ENCODE measurements at regions not wholly inside any gene's neighbourhood (a gene's known extent, or its start where the extent isn't known, plus 50 kb on each side); places are given as distances from the start of the nearest gene placed in this dataset.

DNA sequence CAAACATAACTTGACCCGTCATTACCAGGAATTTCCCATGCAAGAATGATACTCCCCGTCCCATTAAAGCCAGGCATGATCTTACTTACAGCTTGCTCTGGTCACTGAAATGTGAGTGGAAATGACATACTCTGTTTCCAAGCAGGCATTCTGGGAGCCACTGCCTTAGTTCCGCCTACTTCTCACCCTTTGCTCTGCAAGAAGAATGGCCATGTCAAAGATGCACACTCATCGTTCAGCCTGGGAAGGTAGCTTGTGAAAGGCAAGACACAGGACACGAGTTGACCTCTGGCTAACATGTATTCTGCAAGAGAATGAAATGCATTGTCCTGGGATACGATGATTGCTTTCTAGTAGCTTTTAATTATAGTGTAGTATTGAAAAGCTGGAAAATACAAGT, 1144.4 kb downstream of the NLGN4X start:
- no peak overlapping the region for H3K4me3 Mint-ChIP-seq
- H3K27me3 ChIP-seq (ENCODE audit: control insufficient read depth, insufficient read depth, low read length), result no peaks in the 10 kb centered on the region
- H3K4me3 ChIP-seq (ENCODE audit: low read depth, low read length), result no peak overlapping the region
- H3K9me3 ChIP-seq (ENCODE audit: control insufficient read depth in 2 of 2, low read length in 2 of 2), result no peaks in the 10 kb centered on the region
- DNase-seq, result no peak
- no peaks in the 10 kb centered on the region for H3K4me1 ChIP-seq (ENCODE audit: control insufficient read depth, insufficient read depth, low read length, poor library complexity, severe bottlenecking)
- H3K27me3 Mint-ChIP-seq, result no peaks in the 10 kb centered on the region
- peaks cover 0 to 14% (median 3%) of the 10 kb centered on the region in 7 donors for H3K9me3 Mint-ChIP-seq
- no peaks in the 10 kb centered on the region for H3K36me3 Mint-ChIP-seq
- H3K36me3 ChIP-seq (ENCODE audit: control insufficient read depth, insufficient read depth, low read length), result no peaks in the 10 kb centered on the region
- H3K4me1 Mint-ChIP-seq, result no peaks in the 10 kb centered on the region
- ATAC-seq (ENCODE audit: low read depth in 2 of 2), result no peak
- no peak overlapping the region for H3K27ac Mint-ChIP-seq
- H3K27ac ChIP-seq (ENCODE audit: insufficient read depth, low read length, poor library complexity, severe bottlenecking), result no peak overlapping the region

DNA sequence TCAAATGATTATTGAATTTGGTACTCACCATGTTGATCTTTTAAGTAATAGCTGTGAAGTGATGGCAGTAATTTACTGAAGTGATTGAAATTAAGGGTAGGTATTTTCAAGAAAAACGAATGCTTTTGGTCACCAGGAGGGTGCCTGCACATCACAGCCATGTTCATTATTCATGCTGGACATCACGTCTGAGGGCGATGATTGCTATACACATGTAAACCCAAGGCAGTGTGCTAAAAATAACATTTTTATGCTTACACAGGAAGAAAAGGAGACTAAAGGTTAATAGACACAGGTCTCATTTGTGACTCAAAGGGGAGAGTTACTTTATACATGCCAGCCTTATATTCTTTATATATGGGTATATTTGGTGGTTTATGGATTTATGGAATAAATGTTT, 1146.0 kb downstream of the NLGN4X start:
- no peaks in the 10 kb centered on the region for H3K36me3 Mint-ChIP-seq
- no peak overlapping the region for H3K4me3 Mint-ChIP-seq
- ATAC-seq (ENCODE audit: low read depth in 2 of 2), result no peak
- H3K27ac Mint-ChIP-seq, result no peak overlapping the region
- Histone ChIP-seq H3K4me1 (ENCODE audit: control insufficient read depth, insufficient read depth, low read length, poor library complexity, severe bottlenecking) (no peaks in the 10 kb centered on the region), H3K36me3 (ENCODE audit: control insufficient read depth, insufficient read depth, low read length) (no peaks in the 10 kb centered on the region), H3K4me3 (ENCODE audit: low read depth, low read length) (no peak overlapping the region), H3K27ac (ENCODE audit: insufficient read depth, low read length, poor library complexity, severe bottlenecking) (no peak overlapping the region), H3K27me3 (ENCODE audit: control insufficient read depth, insufficient read depth, low read length) (no peaks in the 10 kb centered on the region), H3K9me3 (ENCODE audit: control insufficient read depth in 2 of 2, low read length in 2 of 2) (peaks cover 0 to 3% of the 10 kb centered on the region in 2 experiments)
- H3K9me3 Mint-ChIP-seq, result peaks cover 0 to 14% (median 3%) of the 10 kb centered on the region in 7 donors
- H3K27me3 Mint-ChIP-seq, result no peaks in the 10 kb centered on the region
- H3K4me1 Mint-ChIP-seq, result no peaks in the 10 kb centered on the region
- DNase-seq, result no peak

DNA sequence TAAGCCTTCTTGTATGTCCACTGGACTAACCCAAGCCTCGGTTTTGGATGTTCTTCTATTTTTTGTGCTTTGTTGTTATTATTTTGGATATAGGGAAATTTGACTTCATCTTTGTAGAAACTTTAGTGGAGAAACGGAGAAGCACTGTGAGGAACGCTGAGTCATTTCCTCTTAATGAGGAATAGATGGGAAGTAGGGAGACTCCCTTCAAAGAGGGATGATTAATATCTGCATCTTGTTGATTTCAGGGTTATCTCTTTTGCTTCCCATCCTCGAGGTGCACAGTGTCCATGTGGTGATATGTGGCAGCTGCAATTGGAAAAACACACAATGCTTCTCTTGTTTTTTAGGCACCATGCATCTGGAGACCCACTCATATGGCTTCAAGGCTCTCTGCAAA, 1147.9 kb downstream of the NLGN4X start:
- H3K9me3 ChIP-seq (ENCODE audit: control insufficient read depth in 2 of 2, low read length in 2 of 2), result peaks cover 0 to 4% of the 10 kb centered on the region in 2 experiments
- Mint-ChIP-seq H3K27me3 (no peaks in the 10 kb centered on the region), H3K4me1 (no peaks in the 10 kb centered on the region), H3K36me3 (peaks cover 3% of the 10 kb centered on the region), H3K27ac (no peak overlapping the region), H3K9me3 (peaks cover 0 to 17% (median 3%) of the 10 kb centered on the region in 7 donors), H3K4me3 (no peak overlapping the region)
- H3K4me3 ChIP-seq (ENCODE audit: low read depth, low read length), result no peak overlapping the region
- H3K4me1 ChIP-seq (ENCODE audit: control insufficient read depth, insufficient read depth, low read length, poor library complexity, severe bottlenecking), result no peaks in the 10 kb centered on the region
- H3K36me3 ChIP-seq (ENCODE audit: control insufficient read depth, insufficient read depth, low read length), result no peaks in the 10 kb centered on the region
- ATAC-seq (ENCODE audit: low read depth in 2 of 2) (no peak), DNase-seq (no peak)
- no peak overlapping the region for H3K27ac ChIP-seq (ENCODE audit: insufficient read depth, low read length, poor library complexity, severe bottlenecking)
- H3K27me3 ChIP-seq (ENCODE audit: control insufficient read depth, insufficient read depth, low read length), result no peaks in the 10 kb centered on the region

DNA sequence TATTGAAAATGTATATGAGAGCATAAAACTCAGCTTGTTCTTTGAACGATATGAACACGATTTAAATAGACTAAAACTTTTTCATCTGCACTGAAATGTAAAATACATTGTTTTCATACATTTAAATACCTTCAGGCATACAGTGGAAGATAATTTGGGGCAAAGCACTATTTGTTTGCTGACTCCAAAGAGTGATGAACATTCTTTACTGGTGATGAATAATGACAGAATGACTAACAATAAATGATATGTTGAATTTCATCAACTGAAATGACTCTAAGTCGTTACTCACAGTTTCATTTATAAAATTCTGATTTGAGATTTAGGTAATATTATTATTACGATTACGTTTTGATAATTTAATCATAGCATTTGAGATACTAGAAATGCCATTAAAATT, 1160.1 kb downstream of the NLGN4X start:
- no peaks in the 10 kb centered on the region for H3K4me1 Mint-ChIP-seq
- H3K36me3 Mint-ChIP-seq, result no peaks in the 10 kb centered on the region
- ATAC-seq (ENCODE audit: low read depth in 2 of 2), result no peak
- no peaks in the 10 kb centered on the region for H3K36me3 ChIP-seq (ENCODE audit: control insufficient read depth, insufficient read depth, low read length)
- DNase-seq, result no peak
- no peak overlapping the region for H3K4me3 Mint-ChIP-seq
- no peaks in the 10 kb centered on the region for H3K4me1 ChIP-seq (ENCODE audit: control insufficient read depth, insufficient read depth, low read length, poor library complexity, severe bottlenecking)
- no peaks in the 10 kb centered on the region for H3K27me3 Mint-ChIP-seq
- no peaks in the 10 kb centered on the region for H3K27me3 ChIP-seq (ENCODE audit: control insufficient read depth, insufficient read depth, low read length)
- H3K27ac ChIP-seq (ENCODE audit: insufficient read depth, low read length, poor library complexity, severe bottlenecking), result no peak overlapping the region
- no peaks in the 10 kb centered on the region for H3K9me3 ChIP-seq (ENCODE audit: control insufficient read depth in 2 of 2, low read length in 2 of 2)
- peaks cover 0 to 9% (median 2%) of the 10 kb centered on the region in 7 donors for H3K9me3 Mint-ChIP-seq
- no peak overlapping the region for H3K27ac Mint-ChIP-seq
- no peak overlapping the region for H3K4me3 ChIP-seq (ENCODE audit: low read depth, low read length)

DNA sequence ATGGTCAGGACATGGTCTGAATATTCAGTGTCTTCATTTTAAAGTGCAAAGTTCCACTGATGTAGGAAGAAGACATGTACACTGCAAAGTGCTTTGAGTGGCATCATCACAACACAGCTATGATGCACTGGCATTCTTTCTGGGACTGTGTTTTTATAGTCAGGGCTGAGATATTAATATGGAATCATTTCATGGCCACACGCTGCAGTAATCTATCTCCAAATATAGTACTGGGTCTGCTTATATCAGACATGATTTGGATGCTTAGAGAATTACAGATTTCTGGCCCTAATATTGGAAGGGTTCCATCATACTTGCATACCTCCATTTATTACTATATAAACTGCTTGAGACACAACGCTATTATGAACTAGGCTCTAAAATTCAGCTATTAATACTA, 1170.9 kb downstream of the NLGN4X start:
- ATAC-seq (ENCODE audit: low read depth in 2 of 2), result no peak
- Mint-ChIP-seq H3K4me1 (no peaks in the 10 kb centered on the region), H3K36me3 (no peaks in the 10 kb centered on the region), H3K9me3 (peaks cover 0 to 11% (median 3%) of the 10 kb centered on the region in 7 donors), H3K27me3 (no peaks in the 10 kb centered on the region), H3K27ac (no peak overlapping the region), H3K4me3 (no peak overlapping the region)
- no peaks in the 10 kb centered on the region for H3K27me3 ChIP-seq (ENCODE audit: control insufficient read depth, insufficient read depth, low read length)
- H3K27ac ChIP-seq (ENCODE audit: insufficient read depth, low read length, poor library complexity, severe bottlenecking), result no peak overlapping the region
- H3K36me3 ChIP-seq (ENCODE audit: control insufficient read depth, insufficient read depth, low read length), result no peaks in the 10 kb centered on the region
- no peak for DNase-seq
- no peaks in the 10 kb centered on the region for H3K9me3 ChIP-seq (ENCODE audit: control insufficient read depth in 2 of 2, low read length in 2 of 2)
- H3K4me3 ChIP-seq (ENCODE audit: low read depth, low read length), result no peak overlapping the region
- H3K4me1 ChIP-seq (ENCODE audit: control insufficient read depth, insufficient read depth, low read length, poor library complexity, severe bottlenecking), result no peaks in the 10 kb centered on the region

DNA sequence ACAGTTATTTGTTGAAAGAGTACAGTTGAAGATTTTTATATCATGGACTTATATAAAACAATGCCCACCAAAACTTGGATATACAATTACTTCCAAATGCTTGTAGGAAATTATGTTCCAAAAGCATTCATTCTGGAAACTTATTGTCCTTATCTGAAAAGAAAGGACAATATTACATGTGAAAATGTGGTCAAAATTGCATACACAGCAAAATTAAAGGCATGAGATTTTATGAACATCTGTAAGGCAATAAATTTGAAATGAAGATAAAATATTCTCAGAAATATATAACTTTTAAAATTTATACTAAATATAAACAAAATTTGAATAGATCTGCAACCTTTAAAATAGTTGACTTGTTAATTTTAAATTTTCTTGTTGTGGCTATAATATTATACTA, 1173.8 kb downstream of the NLGN4X start:
- no peak for DNase-seq
- H3K4me3 Mint-ChIP-seq, result no peak overlapping the region
- Histone ChIP-seq H3K9me3 (ENCODE audit: control insufficient read depth in 2 of 2, low read length in 2 of 2) (no peaks in the 10 kb centered on the region), H3K27me3 (ENCODE audit: control insufficient read depth, insufficient read depth, low read length) (no peaks in the 10 kb centered on the region), H3K36me3 (ENCODE audit: control insufficient read depth, insufficient read depth, low read length) (no peaks in the 10 kb centered on the region), H3K4me1 (ENCODE audit: control insufficient read depth, insufficient read depth, low read length, poor library complexity, severe bottlenecking) (no peaks in the 10 kb centered on the region), H3K27ac (ENCODE audit: insufficient read depth, low read length, poor library complexity, severe bottlenecking) (no peak overlapping the region), H3K4me3 (ENCODE audit: low read depth, low read length) (no peak overlapping the region)
- peaks cover 0 to 8% (median 3%) of the 10 kb centered on the region in 7 donors for H3K9me3 Mint-ChIP-seq
- no peaks in the 10 kb centered on the region for H3K27me3 Mint-ChIP-seq
- no peaks in the 10 kb centered on the region for H3K4me1 Mint-ChIP-seq
- no peak overlapping the region for H3K27ac Mint-ChIP-seq
- no peaks in the 10 kb centered on the region for H3K36me3 Mint-ChIP-seq
- no peak for ATAC-seq (ENCODE audit: low read depth in 2 of 2)

DNA sequence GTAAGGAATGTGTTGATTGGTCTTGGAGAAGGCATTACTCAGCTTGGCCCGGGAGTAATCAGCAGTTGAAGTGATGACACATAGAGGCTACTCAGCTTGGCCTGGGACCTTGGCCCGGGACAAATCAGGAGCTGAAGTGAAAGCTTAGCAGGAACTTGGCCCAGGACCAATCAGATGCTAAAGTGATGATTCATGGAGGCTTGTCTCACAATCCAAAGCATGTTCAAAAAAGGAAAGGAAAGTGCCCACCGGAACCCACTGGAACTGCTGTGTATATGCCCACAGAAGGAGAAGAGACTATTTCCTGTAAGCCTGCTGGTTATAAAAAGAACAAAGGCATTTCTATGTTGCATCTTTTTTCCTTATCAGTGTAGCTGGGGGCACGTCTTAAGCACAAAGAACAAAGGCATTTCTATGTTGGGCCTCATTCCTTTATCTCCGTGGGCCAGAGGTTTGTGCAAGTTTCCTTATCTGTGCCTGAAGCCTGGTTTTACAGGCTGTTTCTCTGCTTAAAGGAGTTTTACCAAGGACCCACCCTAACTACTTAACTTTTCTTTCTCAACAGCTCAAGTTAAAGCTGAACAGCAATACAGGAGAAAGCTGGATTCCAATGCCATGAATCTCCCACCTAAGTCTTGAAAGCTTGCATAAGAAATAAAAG, 1176.7 kb downstream of the NLGN4X start:
- Histone ChIP-seq H3K36me3 (ENCODE audit: control insufficient read depth, insufficient read depth, low read length) (no peaks in the 10 kb centered on the region), H3K27ac (ENCODE audit: insufficient read depth, low read length, poor library complexity, severe bottlenecking) (no peak overlapping the region), H3K27me3 (ENCODE audit: control insufficient read depth, insufficient read depth, low read length) (no peaks in the 10 kb centered on the region), H3K9me3 (ENCODE audit: control insufficient read depth in 2 of 2, low read length in 2 of 2) (no peaks in the 10 kb centered on the region), H3K4me3 (ENCODE audit: low read depth, low read length) (no peak overlapping the region), H3K4me1 (ENCODE audit: control insufficient read depth, insufficient read depth, low read length, poor library complexity, severe bottlenecking) (no peaks in the 10 kb centered on the region)
- H3K27me3 Mint-ChIP-seq, result no peaks in the 10 kb centered on the region
- peaks cover 0 to 8% (median 3%) of the 10 kb centered on the region in 7 donors for H3K9me3 Mint-ChIP-seq
- H3K27ac Mint-ChIP-seq, result no peak overlapping the region
- no peak for DNase-seq
- no peaks in the 10 kb centered on the region for H3K4me1 Mint-ChIP-seq
- no peak for ATAC-seq (ENCODE audit: low read depth in 2 of 2)
- H3K4me3 Mint-ChIP-seq, result no peak overlapping the region
- no peaks in the 10 kb centered on the region for H3K36me3 Mint-ChIP-seq

DNA sequence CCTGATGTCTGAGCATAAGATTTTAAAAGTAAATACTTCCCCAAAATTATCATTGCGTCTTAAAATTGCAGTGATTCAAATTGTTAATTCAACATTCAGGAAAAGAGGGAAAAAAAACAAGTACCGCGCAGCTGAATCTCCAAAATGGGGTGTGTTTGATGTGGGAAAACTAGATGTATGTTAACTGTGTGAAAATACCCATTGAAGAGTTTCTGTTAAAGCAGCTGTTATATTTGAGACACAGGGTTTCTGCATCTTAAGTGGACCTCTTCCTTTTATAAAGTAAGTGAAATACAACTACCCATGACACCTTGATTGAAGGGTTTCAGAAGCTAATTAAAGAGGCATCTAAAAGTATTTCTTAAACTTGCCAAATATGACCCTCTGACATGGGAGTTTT, 1186.1 kb downstream of the NLGN4X start:
- Mint-ChIP-seq H3K4me1 (no peaks in the 10 kb centered on the region), H3K27me3 (no peaks in the 10 kb centered on the region), H3K9me3 (peaks cover 2 to 27% (median 14%) of the 10 kb centered on the region in 7 donors), H3K27ac (no peak overlapping the region), H3K36me3 (peaks cover 3% of the 10 kb centered on the region), H3K4me3 (no peak overlapping the region)
- H3K4me1 ChIP-seq (ENCODE audit: control insufficient read depth, insufficient read depth, low read length, poor library complexity, severe bottlenecking), result no peaks in the 10 kb centered on the region
- H3K27ac ChIP-seq (ENCODE audit: insufficient read depth, low read length, poor library complexity, severe bottlenecking), result no peak overlapping the region
- no peak for DNase-seq
- no peaks in the 10 kb centered on the region for H3K36me3 ChIP-seq (ENCODE audit: control insufficient read depth, insufficient read depth, low read length)
- H3K4me3 ChIP-seq (ENCODE audit: low read depth, low read length), result no peak overlapping the region
- no peaks in the 10 kb centered on the region for H3K27me3 ChIP-seq (ENCODE audit: control insufficient read depth, insufficient read depth, low read length)
- no peak for ATAC-seq (ENCODE audit: low read depth in 2 of 2)
- H3K9me3 ChIP-seq (ENCODE audit: control insufficient read depth in 2 of 2, low read length in 2 of 2), result peaks cover 0 to 2% of the 10 kb centered on the region in 2 experiments

Measured in CD4-positive, CD25-positive, alpha-beta regulatory T cell (primary cell).